ENCODE measurements at regions not wholly inside any gene's neighbourhood (a gene's known extent, or its start where the extent isn't known, plus 50 kb on each side); places are given as distances from the start of the nearest gene placed in this dataset.

- H3K9me3 ChIP-seq (ENCODE audit: control insufficient read depth in 1 of 2, insufficient read depth in 1 of 2, low read depth in 1 of 2, low read length in 2 of 2): no peaks in the 10 kb centered on the region
- H2AFZ ChIP-seq (ENCODE audit: low read depth, low read length, poor library complexity, severe bottlenecking): no peak overlapping the region
- no peaks in the 10 kb centered on the region for H3K4me1 ChIP-seq (ENCODE audit: control insufficient read depth in 1 of 2, insufficient read depth in 2 of 2, low read length in 2 of 2)
- no peak for ATAC-seq
- H3K27ac ChIP-seq (ENCODE audit: low read depth, low read length): no peak overlapping the region
- H3K4me2 ChIP-seq (ENCODE audit: low read length): no peak overlapping the region
- CTCF ChIA-PET: interaction anchor here (0.6 kb wide), 1 partner anchor 370 kb away, joined by 3 read pairs; no protein-coding TSS in a partner anchor
- BruUV-seq (replicated peaks): no TSS peak
- H3K27me3 ChIP-seq (ENCODE audit: insufficient read depth, low read length): no peaks in the 10 kb centered on the region; the same call in 1 of the 2 replicates
- no peaks in the 10 kb centered on the region for H3K36me3 ChIP-seq (ENCODE audit: control insufficient read depth in 1 of 2, insufficient read depth in 2 of 2, low read length in 2 of 2)
- no peak overlapping the region for H3K9ac ChIP-seq (ENCODE audit: low read length)
- H3K9me2 ChIP-seq (ENCODE audit: insufficient read depth): no peaks in the 10 kb centered on the region
- RAD21 ChIA-PET (ENCODE audit: low non-redundant PET in 1 of 2, low total read pairs in 2 of 2, uncharacterized antibody in 2 of 2, unreplicated experiment in 2 of 2): no interaction called here
- TF ChIP-seq REST (IDR thresholded peaks at IDR 0.05; ENCODE audit: low read depth) (no peak), EGR1 (IDR thresholded peaks at IDR 0.05; ENCODE audit: low read depth) (no peak), SP1 (IDR thresholded peaks at IDR 0.05; ENCODE audit: low read depth) (no peak), CEBPB (IDR thresholded peaks at IDR 0.05; ENCODE audit: low read depth) (no peak)
- POLR2A ChIA-PET: no interaction called here
- no peaks in the 10 kb centered on the region for H3K79me2 ChIP-seq (ENCODE audit: insufficient read depth, low read length)
- no peak for DNase-seq (ENCODE audit: low read depth, low spot score)
- no peak overlapping the region for H3K4me3 ChIP-seq (replicated peaks in 1 of 2; ENCODE audit: low read depth in 1 of 2, low read length in 2 of 2)
- intact Hi-C loops (cut with micrococcal nuclease): no loop called here
- H4K20me1 ChIP-seq (ENCODE audit: insufficient read depth): no peaks in the 10 kb centered on the region
Measured at GRCh38 chr1:61007534-61008364, 74.6 kb upstream of the NFIA start.

Data from HCT116 (cell line).